IMR-90 (cell line): ENCODE measurements at regions not wholly inside any gene's neighbourhood (a gene's known extent, or its start where the extent isn't known, plus 50 kb on each side); places are given as distances from the start of the nearest gene placed in this dataset.

Source experiments
- ATAC-seq: fragments of 200-7000 bp; cut with Tn5 transposase; 2 replicates; pipeline ENCODE4 v1.9.1; 2020; ENCODE audit warnings: low read depth, mild to moderate bottlenecking, moderate library complexity
- BruUV-seq: library from RNA; stranded (reverse); fragments of 400-500 nt; replicated peaks from 2 replicates; lab custom pipeline; 2021; lab: Mats Ljungman, UMichigan
- CTCF ChIA-PET: fragments of 300-600 bp; formaldehyde crosslinking; extraction: SDS; loops from one replicate; lab custom pipeline; 2021; ENCODE audit warnings: antibody characterized with exemption; lab: Yijun Ruan, JAX
- POLR2A ChIA-PET: fragments of 300-600 bp; sonication (Branson Sonifier 250); formaldehyde crosslinking; loops from one replicate; lab custom pipeline; 2022; ENCODE audit warnings: antibody characterized with exemption; ENCODE audit not compliant: unreplicated experiment; lab: Charles Lee
- DNase-seq: peaks from one replicate; pipeline ENCODE4 v3.0.0; 2013
- H2AFZ ChIP-seq: replicated peaks from 2 replicates; pipeline ENCODE3; 2013; ENCODE audit warnings: low read length, mild to moderate bottlenecking; ENCODE audit not compliant: poor library complexity
- H2AK5ac ChIP-seq: 2 replicates; pipeline ENCODE4 v1.6.1; 2013; ENCODE audit warnings: low read depth, low read length, inconsistent platforms
- H2AK9ac ChIP-seq: replicated peaks from 2 replicates; pipeline ENCODE3; 2013; ENCODE audit warnings: mild to moderate bottlenecking, low read depth, low read length, moderate library complexity; ENCODE audit not compliant: poor library complexity
- H2BK120ac ChIP-seq: 2 replicates; pipeline ENCODE4 v1.6.1; 2013; ENCODE audit warnings: low read depth, low read length, inconsistent platforms
- H2BK15ac ChIP-seq: 3 replicates; pipeline ENCODE4 v1.6.1; 2013; ENCODE audit warnings: low read depth, low read length, inconsistent platforms
- H2BK20ac ChIP-seq: 2 replicates; pipeline ENCODE4 v1.6.1; 2013; ENCODE audit warnings: low read depth, mild to moderate bottlenecking, inconsistent platforms, low read length, moderate library complexity
- H2BK5ac ChIP-seq: 2 replicates; pipeline ENCODE4 v1.6.1; 2013; ENCODE audit warnings: mild to moderate bottlenecking, low read depth, low read length, inconsistent platforms; ENCODE audit not compliant: poor library complexity, severe bottlenecking
- H3K14ac ChIP-seq: replicated peaks from 2 replicates; pipeline ENCODE4 v1.6.1; 2013; ENCODE audit warnings: low read depth, low read length, inconsistent platforms
- H3K18ac ChIP-seq: 2 replicates; pipeline ENCODE4 v1.6.1; 2013; ENCODE audit warnings: low read depth, low read length, control low read depth
- H3K23ac ChIP-seq: 2 replicates; pipeline ENCODE4 v1.6.1; 2013; ENCODE audit warnings: low read depth, low read length, inconsistent platforms
- H3K27ac ChIP-seq: 2 replicates; pipeline ENCODE4 v1.5.1; 2013; ENCODE audit warnings: mild to moderate bottlenecking, control low read depth, low read length; ENCODE audit not compliant: insufficient read depth
- H3K27me3 ChIP-seq: 2 replicates; pipeline ENCODE4 v1.6.1; 2013; ENCODE audit warnings: low read length; ENCODE audit not compliant: control insufficient read depth, insufficient read depth
- H3K36me3 ChIP-seq: 2 replicates; pipeline ENCODE4 v1.6.1; 2013; ENCODE audit warnings: low read length, mixed read lengths; ENCODE audit not compliant: control insufficient read depth, insufficient read depth
- H3K4ac ChIP-seq: 2 replicates; pipeline ENCODE4 v1.6.1; 2013; ENCODE audit warnings: low read depth, low read length, inconsistent platforms
- H3K4me1 ChIP-seq: 2 replicates; pipeline ENCODE4 v1.6.1; 2013; ENCODE audit warnings: low read length, mixed read lengths; ENCODE audit not compliant: control insufficient read depth, insufficient read depth
- H3K4me2 ChIP-seq: 2 replicates; pipeline ENCODE4 v1.6.1; 2013; ENCODE audit warnings: low read depth, mild to moderate bottlenecking, control low read depth, low read length, moderate library complexity
- H3K4me3 ChIP-seq: 2 replicates; pipeline ENCODE4 v1.5.1; 2013; ENCODE audit warnings: low read depth, mild to moderate bottlenecking, control low read depth, low read length, moderate library complexity; ENCODE audit not compliant: insufficient read depth
- H3K56ac ChIP-seq: 2 replicates; pipeline ENCODE4 v1.6.1; 2013; ENCODE audit warnings: low read length, inconsistent platforms; ENCODE audit not compliant: insufficient read depth; ENCODE audit errors: extremely low read depth
- H3K79me1 ChIP-seq, 2 experiments: 2 replicates each; pipeline ENCODE4 v1.6.1; 2013; ENCODE audit warnings: low read length in 2 of 2, inconsistent platforms in 1 of 2, low read depth in 1 of 2
- H3K9ac ChIP-seq: 2 replicates; pipeline ENCODE4 v1.6.1; 2013; ENCODE audit warnings: low read depth, low read length, control low read depth
- H3K9me1 ChIP-seq: 2 replicates; pipeline ENCODE4 v1.6.1; 2013; ENCODE audit warnings: low read length, inconsistent platforms; ENCODE audit not compliant: insufficient read depth
- H3K9me3 ChIP-seq: 2 replicates; pipeline ENCODE4 v1.6.1; 2013; ENCODE audit warnings: low read length; ENCODE audit not compliant: control insufficient read depth, insufficient read depth
- H4K20me1 ChIP-seq: 2 replicates; pipeline ENCODE4 v1.6.1; 2013; ENCODE audit warnings: low read length, inconsistent platforms; ENCODE audit not compliant: insufficient read depth
- H4K5ac ChIP-seq: 2 replicates; pipeline ENCODE4 v1.6.1; 2013; ENCODE audit warnings: mild to moderate bottlenecking, low read depth, low read length, control low read depth
- H4K8ac ChIP-seq, 2 experiments: 2 replicates each; pipeline ENCODE4 v1.6.1; 2013; ENCODE audit warnings: low read depth in 2 of 2, low read length in 2 of 2, control low read depth in 1 of 2, inconsistent platforms in 1 of 2
- H4K91ac ChIP-seq: 2 replicates; pipeline ENCODE4 v1.6.1; 2013; ENCODE audit warnings: low read depth, low read length, inconsistent platforms; ENCODE audit not compliant: insufficient read depth
- BHLHE40 ChIP-seq: fragments of 150-350 bp; IDR thresholded peaks from 2 replicates; pipeline ENCODE4 v1.6.1; 2016; ENCODE audit warnings: mild to moderate bottlenecking, low read depth, low read length
- CEBPB ChIP-seq: IDR thresholded peaks from 2 replicates; pipeline ENCODE4 v1.6.1; 2012; ENCODE audit warnings: low read depth, low read length, improper control_type of control experiment
- ELK1 ChIP-seq: fragments of 150-350 bp; IDR thresholded peaks from 2 replicates; pipeline ENCODE4 v1.6.1; 2016; ENCODE audit warnings: low read depth, mild to moderate bottlenecking, low read length, moderate library complexity, borderline replicate concordance
- MXI1 ChIP-seq: IDR thresholded peaks from 2 replicates; pipeline ENCODE4 v1.6.1; 2012; ENCODE audit warnings: low read depth, mild to moderate bottlenecking, low read length, moderate library complexity, borderline replicate concordance
- RCOR1 ChIP-seq: IDR thresholded peaks from 2 replicates; pipeline ENCODE4 v1.6.1; 2012; ENCODE audit warnings: mild to moderate bottlenecking, low read length, improper control_type of control experiment; ENCODE audit not compliant: insufficient replicate concordance
- dilution Hi-C: fragments of 300-500 bp; cut with HindIII; formaldehyde crosslinking; loops from one replicate; pipeline ENCODE4 v1.14.3; 2018; ENCODE audit warnings: low sequenced_read_pairs; ENCODE audit not compliant: unreplicated experiment
- in situ Hi-C: fragments of 300-500 bp; cut with MboI; formaldehyde crosslinking; loops from 3 replicates; pipeline ENCODE4 v1.14.3; 2019; ENCODE audit warnings: low sequenced_read_pairs, inconsistent platforms, mixed read lengths
- intact Hi-C: fragments of 100-400 bp; cut with micrococcal nuclease; formaldehyde crosslinking; loops from 2 replicates; pipeline ENCODE4 v1.10.0; 2022

DNA sequence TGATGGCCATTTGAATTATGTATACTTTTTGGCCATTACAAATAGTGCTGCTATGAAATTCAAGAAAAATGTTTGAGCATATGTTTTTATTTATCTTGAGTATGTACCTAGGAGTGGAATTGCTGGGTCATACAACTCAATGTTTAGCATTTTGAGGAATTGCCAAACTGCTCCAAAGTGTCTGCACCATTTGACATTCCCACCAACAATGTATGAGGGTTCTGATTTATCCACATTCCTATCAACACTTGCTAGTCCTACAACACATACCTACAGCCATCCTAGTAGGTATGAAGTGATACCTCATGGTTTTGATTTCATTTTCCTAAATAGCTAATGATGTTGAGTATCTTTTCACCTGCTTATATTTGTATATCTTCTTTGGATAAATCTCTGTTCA, 165.5 kb downstream of the NOC3L start:
- H3K4me2 ChIP-seq = no peak overlapping the region
- no peak overlapping the region for H3K4ac ChIP-seq
- no peaks in the 10 kb centered on the region for H3K79me1 ChIP-seq
- TF ChIP-seq ELK1 (no peak), CEBPB (no peak), MXI1 (no peak), BHLHE40 (no peak), RCOR1 (no peak)
- no peak overlapping the region for H3K4me3 ChIP-seq
- BruUV-seq = no TSS peak
- CTCF ChIA-PET = interaction anchor here (1.0 kb wide), 1 partner anchor 28 kb away, joined by 3 read pairs; no protein-coding TSS in a partner anchor
- H2BK20ac ChIP-seq = no peak overlapping the region
- DNase-seq (no peak), ATAC-seq (no peak)
- no peaks in the 10 kb centered on the region for H3K36me3 ChIP-seq
- no peaks in the 10 kb centered on the region; the same call in 1 of the 2 replicates for H4K20me1 ChIP-seq
- no peak overlapping the region for H3K18ac ChIP-seq
- H2BK5ac ChIP-seq = no peak overlapping the region
- no peak overlapping the region for H2AFZ ChIP-seq
- no peak overlapping the region for H3K27ac ChIP-seq
- no peak overlapping the region for H4K91ac ChIP-seq
- H3K56ac ChIP-seq = no peak overlapping the region
- no peak overlapping the region for H4K8ac ChIP-seq
- in situ Hi-C loops (no loop called here), dilution Hi-C loops (no loop called here), intact Hi-C loops (no loop called here)
- no peak overlapping the region for H2AK9ac ChIP-seq
- H3K4me1 ChIP-seq = peaks cover 8% of the 10 kb centered on the region
- no peak overlapping the region for H3K23ac ChIP-seq
- H2BK120ac ChIP-seq = no peak overlapping the region
- POLR2A ChIA-PET = no interaction called here
- H3K9me3 ChIP-seq = no peaks in the 10 kb centered on the region
- H3K27me3 ChIP-seq = no peaks in the 10 kb centered on the region
- no peak overlapping the region for H2AK5ac ChIP-seq
- H3K14ac ChIP-seq = no peak overlapping the region
- H3K9me1 ChIP-seq = peaks cover 6% of the 10 kb centered on the region; the same call in 1 of the 2 replicates
- no peak overlapping the region for H2BK15ac ChIP-seq
- H4K5ac ChIP-seq = no peak overlapping the region
- no peak overlapping the region for H3K9ac ChIP-seq
